Globus pallidus (tissue), 1 donor: ENCODE measurements at regions not wholly inside any gene's neighbourhood (a gene's known extent, or its start where the extent isn't known, plus 50 kb on each side); places are given as distances from the start of the nearest gene placed in this dataset.

Experiments
- DNase-seq: peaks from one replicate; pipeline ENCODE4 v3.0.0-alpha.2; 2015; ENCODE audit warnings: low spot score

DNA sequence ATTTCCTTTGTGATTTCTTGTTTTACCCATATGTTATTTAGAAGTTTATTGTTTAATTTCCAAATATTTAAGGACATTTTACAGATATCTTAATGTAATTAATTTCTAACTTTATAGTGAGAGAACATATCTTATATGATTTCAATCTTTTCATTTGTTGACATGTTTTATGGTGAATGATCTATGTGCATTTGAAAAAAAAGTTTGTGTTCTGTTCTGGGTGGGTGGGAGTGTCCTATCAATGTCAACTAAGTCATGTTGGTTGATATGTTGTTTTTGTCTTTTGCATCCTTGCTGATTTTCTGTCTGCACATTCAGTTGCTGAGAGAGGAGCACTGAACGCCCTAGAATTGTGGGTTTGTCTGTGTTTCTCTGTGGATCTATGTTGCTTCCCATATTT is 50.3 kb upstream of the CBFA2T3 start:
- no peak for DNase-seq

DNA sequence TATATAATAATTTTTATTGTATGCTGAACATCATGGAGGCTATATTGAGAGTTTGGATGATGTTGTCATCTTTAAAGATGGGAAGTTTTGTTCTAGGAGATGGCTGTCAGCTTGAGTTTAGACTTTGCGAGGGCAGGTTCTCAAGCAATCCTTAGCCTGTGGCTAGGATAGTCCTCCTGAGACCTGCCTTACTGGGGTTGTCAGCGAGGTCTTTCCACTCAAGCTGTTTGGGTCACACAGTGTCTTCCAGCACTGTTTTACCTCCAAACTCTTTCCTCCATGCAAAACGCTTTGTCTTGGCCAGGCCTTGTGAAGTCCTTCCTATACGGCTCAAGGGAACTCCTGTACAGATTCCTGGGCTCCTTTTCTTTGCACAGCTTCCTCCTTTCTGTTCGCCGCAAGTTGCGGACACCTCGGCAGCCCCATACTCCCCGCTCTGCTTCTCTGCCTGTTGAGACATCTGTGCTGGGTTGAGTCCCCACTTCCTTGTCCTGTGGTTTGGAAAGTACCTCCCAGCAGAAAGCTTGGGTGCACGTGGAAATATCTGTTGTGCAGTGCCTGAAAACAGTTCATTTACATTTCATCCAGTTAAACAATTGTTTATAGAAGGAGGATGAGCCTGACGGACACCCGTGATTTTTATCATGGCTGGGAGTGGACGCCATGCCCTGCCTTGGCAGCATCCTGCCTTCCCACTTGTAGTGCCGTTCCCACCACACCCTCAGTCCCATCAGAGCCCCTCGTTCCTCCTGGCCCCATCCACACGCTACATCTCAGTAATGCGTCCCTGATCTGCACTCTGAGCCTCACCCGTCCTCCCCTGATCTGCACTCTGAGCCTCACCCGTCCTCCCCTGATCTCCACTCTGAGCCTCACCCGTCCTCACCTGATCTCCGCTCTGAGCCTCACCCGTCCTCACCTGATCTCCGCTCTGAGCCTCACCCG is 55.0 kb upstream of the CBFA2T3 start:
- peak; percentile 55 for DNase-seq

DNA sequence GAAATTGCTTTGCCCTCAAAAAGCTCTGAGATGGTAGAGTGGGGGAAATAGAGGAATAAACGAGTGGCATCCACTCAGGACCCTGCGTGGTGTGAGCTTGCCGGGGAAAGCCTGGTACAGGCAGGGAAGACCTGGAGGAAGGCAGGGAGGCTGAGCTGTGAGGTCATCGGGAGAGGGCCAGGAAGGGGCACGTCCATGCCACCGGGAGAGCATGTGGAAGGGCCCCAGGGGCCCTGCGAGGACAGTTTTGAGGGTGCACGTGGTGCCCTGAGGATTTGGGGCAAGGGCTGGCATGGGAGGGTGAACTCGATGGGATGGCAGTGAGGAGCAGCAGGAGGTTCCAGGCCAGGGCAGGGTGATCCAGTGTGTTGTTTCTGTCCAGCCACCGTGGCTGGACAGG is 56.3 kb upstream of the CBFA2T3 start:
- no peak for DNase-seq

DNA sequence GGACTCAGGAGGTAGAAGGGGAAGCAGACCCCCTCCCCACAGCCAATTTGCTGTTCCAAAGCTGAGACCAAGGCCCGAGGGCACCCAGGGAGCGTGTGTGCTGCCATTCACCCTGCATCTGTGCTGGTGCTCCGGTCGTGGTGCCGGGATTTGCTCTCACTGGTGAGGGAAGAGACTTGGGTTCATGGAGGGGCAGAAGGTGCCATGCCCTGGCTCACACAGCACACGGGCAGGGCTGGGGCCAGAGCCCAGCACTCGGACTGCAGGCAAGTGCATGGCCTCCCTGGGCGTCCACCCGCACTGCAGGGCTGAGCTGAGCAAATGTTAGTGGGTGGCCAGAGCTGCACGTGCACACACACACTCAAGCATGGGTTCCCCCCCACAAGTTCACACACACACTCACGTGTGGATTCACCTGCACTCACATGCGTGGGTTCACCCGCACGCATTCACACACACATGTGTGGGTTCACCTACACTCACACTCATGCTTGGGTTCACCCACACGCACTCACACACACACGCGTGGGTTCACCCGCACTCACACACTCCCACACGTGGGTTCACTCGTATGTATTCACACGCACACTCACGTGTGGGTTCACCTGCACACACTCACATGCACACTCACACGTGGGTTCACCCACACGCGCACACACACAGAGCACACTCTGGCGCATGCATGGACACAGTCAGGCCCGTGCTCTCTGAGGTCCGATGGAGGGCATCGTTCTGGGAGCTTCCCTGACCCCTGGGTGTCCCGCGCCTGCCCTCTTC is 57.0 kb upstream of the CBFA2T3 start:
- DNase-seq = no peak

DNA sequence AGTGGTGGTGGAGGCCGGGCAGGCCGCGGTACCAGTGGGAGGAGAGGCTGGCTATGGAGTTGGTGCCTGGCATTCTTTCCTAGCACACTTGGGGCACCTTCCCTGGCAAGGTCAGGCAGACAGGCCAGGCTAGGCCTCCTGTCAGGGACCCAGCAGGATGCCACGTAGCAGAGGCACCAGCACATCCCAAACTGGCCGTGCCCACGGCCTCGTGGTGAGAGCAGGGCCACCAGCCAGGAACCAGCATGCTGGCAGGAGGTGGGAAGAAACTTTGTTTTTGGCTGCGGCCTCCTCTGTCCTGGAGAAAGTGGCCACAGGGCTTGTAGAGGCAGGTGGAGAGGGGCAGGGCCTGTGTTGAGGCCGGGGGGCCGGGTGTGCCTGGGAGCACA is 57.6 kb upstream of the CBFA2T3 start:
- no peak for DNase-seq

DNA sequence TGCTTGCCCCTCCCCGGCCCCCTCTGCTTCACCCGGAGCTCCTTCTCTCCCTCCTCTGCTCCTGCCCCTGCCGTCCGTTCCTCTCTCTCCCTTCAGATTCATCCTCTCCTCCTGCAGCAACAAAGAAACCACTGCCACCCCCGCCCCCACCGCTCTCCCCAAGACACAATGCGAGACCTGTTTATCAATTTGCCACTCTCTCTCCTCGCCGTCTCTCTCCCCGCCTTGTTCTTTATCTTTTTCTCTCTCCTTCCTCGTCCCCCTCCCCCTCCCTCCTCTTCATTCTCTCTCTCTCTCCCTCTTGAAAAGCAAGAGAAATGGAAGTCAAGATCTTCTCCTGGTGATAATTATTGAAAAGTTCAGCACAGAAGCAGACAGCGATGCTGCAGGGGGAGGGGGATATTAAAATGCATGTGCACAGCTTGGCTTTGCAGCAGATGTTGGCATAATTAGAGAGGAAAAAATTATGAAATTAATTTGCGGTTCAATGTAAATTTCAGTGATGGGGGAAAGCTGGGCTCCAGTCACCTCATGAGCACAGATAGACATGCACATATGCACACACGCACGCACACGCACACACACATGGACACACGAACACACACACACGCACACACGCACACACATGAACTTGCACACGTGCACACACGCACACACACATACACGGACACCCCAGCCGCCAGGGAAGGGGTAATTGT is 58.1 kb upstream of the CBFA2T3 start:
- DNase-seq = no peak

DNA sequence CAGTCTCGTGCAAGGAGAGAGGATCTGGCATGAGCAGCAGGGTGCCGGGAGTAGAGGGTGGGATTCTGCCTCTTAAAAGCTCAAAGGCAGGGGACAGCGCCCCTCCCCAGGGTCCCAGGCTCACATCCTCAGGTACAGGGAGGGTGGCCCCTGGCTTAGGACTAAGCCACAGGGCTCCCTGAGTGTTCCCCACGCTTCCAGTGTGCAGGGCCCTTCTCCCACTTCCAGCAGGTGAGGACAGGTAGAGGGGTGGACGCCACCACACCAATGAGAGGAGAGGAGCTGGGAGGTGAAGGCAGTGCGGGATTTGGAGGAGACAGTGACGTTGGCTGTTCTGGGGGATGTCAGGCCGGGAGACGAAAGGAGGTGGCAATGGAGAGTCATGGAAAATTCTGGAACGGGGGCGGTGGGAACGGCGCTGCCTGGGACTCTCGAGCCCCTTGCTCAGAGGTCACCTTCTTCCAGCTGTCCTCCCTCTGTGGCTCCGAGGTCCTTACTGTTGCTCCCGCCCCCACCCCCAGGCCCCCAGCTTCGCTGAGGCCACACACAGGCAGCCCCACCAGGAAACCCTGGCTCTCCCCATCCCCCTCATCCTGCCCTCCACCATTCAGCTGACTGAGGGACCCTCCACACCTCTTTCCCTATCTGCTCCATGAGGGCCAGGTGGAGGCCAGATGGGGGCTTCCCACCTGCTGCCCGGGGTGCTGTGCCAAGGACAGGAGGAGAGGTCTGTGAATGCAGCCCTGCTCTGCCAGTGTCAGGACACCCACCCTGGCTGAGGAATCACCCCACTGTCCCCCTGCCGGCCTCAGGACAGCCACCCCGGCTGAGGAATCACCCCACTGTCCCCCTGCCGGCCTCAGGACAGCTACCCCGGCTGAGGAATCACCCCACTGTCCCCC is 57.7 kb upstream of the ACSF3 start:
- no peak for DNase-seq

DNA sequence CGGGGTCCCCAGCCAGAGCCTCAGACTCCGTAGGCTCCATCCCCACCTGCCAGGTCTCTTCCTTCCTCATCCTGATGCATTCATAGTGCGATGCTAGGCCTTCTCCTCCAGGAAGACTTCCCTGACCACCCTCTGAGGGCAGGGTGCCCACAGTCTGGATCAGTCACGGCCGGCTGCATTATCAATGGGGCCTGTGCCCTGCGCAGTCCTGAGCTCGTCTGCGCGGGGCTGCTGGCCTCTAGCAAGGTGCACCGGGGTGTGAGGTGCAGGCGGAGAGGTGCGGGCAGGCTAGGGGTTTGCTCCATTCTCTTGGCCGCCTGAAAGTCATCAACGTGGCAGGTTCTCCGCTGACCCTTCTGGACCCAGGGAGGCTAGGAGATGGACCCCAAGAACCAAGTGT is 56.9 kb upstream of the ACSF3 start:
- no peak for DNase-seq

DNA sequence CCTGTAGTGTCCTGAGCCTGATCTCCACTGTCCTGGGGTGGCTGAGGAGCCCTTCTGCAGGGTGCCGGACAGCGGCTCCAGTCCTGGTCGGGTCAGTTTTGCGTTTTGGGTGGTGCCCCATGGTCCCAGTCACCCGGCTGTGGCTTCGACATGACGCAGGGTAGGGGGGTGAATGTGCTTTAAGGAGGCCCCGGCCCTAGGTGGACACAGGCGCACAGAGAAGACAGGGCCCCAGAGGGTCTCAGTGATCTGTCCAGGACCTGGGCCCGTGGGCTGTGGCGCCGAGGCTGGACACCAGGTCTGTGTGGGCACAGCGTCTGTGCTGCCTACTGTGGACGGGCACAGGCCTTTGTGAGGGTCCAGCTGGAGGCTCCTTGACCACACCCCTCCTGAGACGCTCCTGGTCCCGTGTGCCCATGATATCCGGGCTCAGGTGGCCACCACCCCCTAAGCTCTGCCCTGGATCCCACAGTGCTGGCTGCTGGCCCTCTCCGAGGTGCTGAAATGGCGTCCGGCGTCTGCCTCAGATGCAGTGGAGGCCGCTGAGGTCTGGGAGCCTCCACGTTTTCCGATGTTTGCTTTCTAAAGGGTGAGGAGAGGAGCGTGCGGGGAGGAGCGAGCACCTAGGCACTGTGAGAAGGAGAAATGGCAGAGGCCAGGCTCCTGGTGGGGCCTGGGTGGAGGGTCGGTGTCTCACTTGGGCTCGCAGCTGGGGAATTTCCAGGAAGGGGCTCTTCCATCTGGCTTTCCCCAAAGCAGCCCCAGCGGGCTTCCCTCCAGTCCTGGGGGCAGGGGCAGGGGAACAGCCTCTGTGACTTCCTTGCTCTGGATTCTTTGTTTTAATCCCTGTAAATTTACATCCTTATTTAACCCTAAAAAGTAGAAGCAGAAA is 56.1 kb upstream of the ACSF3 start:
- no peak for DNase-seq

DNA sequence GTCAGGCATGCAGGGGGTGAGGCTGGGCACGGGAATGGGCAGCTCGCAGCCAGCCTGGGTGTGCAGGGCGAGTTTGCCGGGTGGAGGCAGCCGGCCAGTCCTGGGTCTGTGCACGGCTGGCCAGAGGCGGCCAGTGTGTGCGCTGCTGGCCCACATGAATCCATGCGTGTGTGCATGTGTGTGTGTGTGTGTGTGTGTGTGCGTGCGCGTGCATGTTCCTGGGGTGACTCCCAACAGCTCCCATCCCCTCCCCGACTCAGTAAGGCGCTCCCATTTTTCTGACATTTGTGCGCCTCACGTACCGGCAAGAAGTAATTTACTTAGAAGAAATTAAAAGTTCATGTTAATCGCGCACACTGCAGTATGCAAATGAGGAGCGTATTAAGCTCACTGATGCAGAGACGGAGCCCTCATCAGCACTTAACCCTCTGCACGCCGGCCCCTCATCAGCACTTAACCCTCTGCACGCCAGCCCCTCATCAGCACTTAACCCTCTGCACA is 55.4 kb upstream of the ACSF3 start:
- no peak for DNase-seq

DNA sequence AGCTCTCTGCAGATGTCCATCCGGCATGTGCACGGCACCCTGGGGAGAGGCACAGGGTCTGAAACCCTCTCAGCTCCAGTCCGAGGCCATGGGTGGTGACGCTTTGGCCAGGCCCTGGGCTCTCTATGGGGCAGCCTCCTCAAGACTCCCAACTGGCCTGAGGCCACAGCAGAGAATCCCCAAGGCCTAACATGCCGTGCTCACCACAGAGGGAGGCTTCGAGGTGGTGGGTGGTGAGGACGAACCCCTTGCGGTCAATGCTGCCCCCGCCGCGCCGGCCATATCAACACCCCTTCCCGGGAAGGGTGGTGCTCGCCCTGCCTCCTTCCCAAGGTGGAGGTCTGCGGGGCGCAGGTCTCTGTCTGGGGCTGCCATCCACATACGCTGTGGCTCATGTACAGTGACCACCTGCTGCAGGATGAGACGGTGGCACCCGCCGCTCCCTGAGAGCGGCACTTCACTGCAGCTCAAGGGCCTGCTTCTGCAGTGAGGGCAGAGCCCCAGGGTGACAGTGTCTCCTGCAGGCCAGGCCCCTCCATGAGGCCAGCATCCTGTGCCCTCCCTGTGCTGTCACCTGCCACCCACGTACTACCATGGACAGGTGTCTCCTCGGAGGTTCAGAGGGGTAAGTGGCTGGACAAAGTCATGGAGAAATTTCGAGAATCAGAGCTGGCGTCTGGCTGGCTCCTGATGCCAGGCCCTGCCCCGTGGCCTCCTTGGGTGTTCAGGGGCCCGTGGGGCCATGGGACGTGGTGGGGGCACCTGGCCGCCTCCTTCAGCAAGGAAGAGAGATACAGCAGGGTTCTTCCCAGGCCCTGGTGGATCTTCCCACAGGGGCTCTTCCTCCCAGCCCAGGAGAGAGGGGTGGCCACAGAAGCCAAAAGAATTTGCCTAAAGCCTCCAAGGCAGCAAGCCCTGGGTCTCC is 54.6 kb upstream of the ACSF3 start:
- no peak for DNase-seq

DNA sequence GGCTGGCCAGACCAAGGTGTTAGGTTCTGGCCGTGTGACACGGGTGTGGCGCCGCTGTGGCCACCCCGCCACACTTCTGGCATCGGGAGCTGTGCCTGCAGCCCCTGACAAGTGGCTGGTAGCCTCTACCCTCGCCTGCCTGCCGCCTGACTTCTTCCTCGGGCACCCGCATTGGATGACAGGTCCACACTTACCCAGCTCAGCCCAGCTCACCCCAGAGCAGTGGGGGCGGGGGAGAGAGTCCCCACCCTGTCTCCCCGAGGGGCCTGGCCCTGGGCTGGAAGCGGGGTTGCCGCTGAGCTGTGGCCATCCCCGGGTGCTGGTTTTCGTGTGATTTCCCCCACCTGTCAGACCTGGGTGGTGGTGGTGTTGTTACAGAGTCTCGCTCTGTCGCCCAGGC is 53.9 kb upstream of the ACSF3 start:
- DNase-seq = no peak

DNA sequence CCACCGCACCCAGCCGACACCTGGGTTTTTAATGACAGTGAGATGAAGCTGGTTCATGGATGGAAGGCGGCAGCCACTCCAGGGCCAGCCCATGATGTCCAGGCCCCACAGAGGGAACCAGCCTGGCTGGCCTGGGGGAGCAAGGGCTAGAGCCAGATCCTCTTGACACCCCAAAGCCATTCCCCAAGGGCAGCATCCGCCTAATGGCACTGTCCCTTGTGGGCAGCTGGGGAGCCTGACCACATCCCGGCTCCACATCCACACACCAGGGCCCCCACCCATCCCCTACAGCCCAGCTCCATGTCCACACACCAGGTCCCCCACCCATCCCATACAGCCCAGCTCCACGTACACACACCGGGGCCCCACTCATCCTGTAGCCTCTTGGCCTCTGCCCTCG is 53.3 kb upstream of the ACSF3 start:
- no peak for DNase-seq

DNA sequence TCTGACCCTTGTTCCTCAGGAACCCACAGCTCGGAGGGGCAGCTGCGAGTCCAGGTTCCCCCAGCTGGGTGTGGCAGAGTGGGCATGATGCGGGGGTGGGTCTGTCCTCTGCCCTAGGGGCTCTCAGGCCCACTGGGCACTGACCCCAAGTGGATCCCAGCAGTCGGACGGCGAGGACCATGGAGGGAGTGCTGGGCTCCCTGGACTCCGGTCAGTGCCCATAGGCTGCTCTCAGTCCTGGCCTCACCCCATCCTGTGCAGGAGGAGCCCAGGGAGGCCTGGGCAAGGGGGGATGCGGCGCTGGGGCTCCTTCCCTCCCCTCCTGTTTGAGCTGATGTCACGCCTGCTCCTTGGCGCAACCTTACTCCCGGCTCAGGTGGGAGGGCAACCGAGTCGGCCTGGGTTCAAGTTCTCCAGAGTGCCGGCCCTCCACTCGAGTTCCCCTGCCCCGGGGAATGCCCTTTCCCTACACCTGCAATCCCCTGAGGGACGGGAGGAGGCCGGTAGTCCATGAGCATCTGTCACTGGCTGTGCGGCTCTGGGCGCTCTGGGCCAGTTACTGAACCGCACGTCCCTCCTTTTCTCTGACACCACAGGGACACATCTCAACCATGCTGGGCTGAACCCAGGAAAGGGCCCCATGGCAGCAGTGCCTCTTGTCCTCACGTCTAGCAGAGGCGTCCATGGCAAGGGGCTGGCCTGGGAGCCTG is 52.6 kb upstream of the ACSF3 start:
- no peak for DNase-seq

DNA sequence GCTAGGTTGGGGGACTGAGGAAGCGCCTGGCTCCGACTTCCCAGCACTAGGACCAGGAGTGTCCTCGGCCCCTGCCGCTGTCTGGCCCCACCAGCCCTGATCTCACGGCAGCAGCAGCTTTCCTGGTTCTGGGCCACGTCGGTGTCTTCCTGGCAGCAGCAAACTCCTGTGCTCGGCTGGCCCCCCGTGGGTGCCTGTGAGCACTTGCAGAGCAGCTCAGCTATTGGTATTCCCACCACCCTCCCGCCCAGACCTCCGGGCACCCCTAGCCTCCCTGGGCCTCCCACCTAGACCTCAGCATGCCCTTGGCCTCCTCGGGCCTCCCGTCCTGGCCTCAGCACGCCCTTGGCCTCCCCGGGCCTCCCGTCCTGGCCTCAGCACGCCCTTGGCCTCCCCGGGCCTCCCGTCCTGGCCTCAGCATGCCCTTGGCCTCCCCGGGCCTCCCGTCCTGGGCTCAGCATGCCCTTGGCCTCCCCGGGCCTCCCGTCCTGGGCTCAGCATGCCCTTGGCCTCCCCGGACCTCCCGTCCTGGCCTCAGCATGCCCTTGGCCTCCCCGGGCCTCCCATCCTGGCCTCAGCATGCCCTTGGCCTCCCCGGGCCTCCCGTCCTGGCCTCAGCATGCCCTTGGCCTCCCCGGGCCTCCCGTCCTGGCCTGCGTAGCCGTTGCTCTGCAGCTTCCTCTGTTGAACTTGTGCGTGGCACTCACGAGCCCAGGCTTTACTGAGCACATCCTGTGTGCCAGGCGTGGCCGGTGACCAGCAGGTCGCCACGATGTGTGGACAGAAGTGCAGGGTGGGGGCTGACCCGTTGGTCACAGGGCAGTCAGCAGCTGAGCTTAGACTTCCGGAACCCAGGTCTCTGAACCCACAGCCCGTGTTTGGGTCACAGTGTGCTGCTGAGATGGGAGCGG is 51.8 kb upstream of the ACSF3 start:
- no peak for DNase-seq

DNA sequence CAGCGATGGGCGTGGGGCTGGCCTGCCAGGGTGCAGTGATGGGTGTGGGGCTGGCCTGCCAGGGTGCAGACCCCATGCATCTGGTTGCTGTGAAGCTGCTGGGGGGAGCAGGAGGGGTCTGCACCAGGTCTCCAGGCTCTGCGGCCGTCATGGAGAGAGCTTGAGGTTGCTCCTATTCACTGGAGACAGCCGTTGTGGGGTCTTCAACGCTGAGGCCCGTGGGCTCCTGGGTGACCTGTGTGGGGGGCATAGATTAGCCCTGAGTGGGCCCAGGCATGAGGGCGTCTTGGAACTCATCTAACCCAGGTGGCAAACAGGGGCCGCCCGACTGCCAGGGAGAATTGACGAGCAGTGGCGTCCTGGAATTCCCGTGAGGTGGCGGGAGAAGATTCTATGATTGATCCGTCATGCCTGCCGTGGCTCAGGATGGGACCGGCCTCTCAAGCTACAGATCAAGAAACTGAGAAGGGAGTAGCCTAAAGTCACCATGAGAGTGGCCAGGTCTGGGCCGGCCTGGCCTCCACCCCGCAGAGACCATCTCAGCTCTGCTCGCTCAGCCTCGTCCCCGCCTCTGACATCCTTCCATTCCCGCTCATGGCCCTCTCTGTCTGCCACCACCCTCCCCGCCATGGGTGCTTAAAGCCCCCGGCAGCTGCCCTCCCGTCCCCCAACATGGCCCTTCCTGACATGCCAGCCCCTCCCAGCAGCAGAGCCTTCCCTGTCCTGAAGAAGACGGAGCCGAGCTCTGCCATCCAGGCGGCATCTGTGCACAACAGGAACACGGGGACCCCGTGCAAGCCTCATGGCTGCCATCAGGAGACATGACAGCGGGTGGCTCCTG is 50.7 kb upstream of the ACSF3 start:
- DNase-seq = no peak
